Left hindlimb (tissue), 1 donor: ENCODE measurements at regions not wholly inside any gene's neighbourhood (a gene's known extent, or its start where the extent isn't known, plus 50 kb on each side); places are given as distances from the start of the nearest gene placed in this dataset.
"Not testable (repeated sequence)": the region's sequence is repeated elsewhere in the genome, so short reads cannot be mapped to it uniquely, and the experiment has no call there.

Experiments used
- DNase-seq: peaks from one replicate; pipeline ENCODE4 v3.0.0-alpha.2; 2018

GRCh38 chr7:25069900-25070443 is 55.1 kb downstream of the CYCS start:
- DNase-seq, result peak; percentile 50

DNA sequence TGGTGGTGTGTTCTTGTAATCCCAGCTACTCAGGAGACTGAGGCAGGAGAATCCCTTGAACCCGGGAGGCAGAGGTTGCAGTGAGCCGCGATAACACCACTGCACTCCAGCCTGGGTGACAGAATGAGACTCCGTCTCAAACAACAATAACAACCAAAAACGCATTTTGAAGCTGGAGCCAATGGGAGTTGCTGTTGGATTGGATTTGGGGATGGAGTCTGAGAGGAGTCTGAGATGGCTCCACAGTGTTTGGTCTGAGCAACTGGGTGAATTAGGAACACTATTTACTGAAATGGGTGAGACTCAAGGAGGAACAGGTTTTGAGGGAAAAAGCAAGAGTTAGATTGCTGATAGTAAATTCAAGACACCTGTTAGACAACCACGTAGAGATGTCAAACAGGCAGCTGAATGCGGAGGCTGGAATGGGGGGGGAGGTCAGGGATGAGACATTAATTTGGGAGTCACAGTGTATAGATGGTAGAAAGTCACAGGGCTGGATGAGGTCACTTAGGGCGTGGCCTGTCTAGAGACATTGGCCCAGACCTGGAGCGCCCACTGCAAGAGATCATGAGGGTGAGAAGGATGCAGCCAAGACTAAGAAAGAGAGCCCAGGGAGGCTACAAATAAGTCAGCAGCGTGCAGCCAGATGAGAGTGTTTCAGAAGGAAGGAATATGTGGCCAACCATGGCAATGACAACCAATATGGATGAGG is 56.4 kb downstream of the CYCS start:
- no peak for DNase-seq

DNA sequence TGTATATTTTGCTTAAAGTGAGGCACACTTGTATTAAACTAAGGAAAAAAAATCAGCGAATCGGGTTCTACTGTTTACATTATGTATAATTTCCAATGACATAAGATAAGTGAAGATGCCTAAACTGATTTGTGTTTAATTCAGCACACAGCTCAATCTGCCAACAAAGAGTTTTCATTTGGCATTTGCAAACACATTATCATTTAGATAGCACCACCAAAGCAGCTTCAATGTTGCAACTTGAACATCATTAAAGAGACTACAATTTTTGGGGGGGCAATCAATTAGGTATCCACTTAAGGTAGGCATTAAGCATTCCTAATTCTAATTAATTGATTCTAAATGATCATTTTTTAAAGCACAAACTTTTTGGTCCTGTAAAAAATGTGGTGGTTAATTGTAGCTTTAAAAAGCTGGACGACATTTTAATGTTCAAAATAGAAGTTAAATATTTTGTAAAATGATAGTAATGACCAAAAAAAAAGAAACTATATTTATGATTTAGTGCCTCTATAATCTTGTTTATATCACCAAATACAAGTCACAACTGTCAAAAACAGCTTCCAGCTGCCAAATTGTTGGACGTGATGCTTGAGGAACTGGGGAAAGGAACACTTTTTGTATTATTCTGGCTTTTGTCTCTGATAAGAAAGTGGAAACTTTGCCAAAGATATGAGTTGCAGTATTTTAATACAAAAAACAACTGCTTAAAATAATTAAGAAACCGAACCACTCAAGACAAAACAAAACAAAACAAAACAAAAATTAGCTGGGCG is 57.1 kb downstream of the CYCS start:
- no peak for DNase-seq

- DNase-seq, result no peak
Measured at GRCh38 chr7:25066253-25066652, 58.8 kb downstream of the CYCS start.

- DNase-seq, result no peak
Measured at GRCh38 chr7:25062380-25062779, 62.7 kb downstream of the CYCS start.

- DNase-seq, result no peak
Measured at GRCh38 chr7:25060487-25061055, 64.5 kb downstream of the CYCS start.

DNA sequence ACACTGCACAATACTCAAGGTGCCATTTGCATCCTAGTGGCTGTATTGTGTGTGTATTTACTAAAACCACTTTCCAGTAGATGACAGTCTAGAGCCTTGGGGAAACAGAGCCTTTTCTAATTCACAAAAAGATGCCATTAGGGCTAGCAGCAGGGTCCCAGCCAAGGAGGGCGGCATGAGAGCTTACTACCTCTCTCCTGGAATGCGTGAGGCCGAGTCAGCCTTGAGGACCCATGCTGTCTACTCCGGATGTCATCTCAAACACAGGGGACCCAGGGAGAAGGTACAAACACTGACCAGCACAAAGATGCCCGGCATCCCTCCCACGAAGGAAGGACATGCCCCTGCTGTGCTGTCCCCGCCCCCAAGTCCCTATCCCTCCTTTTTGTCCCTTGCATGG is 65.5 kb downstream of the CYCS start:
- no peak for DNase-seq

- no peak for DNase-seq
Measured at GRCh38 chr7:25056368-25056767, 68.7 kb downstream of the CYCS start.

DNA sequence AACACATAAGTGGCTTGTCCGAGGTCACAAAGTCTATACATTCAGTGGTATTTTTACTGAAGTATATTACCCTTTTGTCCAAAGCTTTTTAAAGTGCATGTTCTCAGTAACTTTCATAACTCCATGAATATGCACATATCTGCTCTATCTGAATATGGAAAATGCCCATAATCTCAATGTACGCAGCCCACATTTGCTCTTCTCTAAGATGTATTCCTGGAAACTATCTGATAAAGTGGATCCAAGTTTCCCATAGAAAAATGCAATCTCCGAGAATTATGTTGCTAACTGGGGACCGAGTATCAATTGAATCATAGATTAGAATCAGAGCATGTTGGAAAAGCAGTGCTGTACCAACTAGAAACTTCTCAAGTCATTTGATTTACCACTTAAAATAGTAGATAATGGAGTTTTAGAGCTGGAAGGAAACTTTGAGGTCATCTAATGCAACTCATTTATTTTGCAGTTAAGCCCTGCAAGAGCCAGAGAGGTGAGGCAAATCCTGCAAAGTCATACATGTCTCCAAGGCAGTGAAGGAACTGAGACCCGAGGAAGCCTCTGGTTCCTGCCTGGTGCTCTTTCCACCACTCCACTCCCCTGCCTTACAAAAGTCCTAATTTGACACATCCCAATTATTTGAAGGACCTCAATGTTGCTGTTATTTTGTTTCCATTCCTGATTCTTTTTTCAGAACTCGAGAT is 69.4 kb downstream of the CYCS start:
- DNase-seq, result no peak

DNA sequence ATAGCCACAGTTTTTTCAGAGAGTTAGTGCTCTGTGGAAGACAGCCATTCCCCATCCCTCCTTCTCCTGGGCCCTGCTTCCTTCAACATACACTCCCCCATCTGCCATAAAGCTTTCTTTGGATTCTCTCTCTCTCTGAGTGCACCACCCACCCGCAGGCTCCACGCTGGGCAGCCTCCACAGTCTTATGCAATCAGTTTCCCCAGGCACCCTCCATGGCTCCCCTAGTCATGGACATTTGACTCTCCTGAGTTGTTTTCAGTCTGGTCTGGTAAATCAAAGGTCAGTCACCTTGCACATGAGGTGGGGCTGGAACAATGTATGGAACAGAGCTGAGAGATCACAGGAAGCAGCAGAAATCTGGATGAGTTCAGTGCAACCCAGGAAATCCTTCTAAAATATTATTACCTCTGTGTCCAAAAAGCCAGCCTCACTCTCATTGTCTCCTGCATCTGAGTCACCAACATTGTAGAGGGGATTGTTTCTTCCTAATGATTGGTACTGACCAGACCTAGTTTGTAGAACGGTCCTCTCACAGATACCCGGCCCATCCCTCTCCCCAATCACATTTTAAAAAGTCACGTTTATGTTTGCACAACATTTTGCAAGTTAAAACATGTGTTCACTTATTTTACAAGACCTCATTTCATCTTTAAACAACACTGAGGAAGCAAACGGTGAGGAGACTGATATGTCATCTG is 70.1 kb downstream of the CYCS start:
- DNase-seq, result no peak

GRCh38 chr7:25050223-25050622 is 70.2 kb upstream of the OSBPL3 start:
- no peak for DNase-seq

DNA sequence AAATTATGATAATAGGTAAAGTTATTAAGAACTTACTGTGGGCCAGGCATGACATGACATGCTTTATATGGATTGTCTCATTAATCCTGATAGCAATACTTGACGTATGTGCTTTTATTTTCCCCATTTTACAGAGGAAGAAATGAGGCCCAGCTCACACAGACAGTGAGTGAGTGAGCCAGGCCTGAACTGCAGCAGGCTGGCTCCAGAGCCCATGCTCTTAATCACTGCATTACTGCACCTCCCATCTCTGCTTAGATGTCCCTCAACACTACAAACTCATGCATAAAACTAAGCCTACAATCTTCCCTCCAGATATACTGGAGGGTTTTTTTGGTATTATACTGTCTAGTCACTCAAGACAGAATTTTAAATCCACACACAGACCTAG is 68.5 kb upstream of the OSBPL3 start:
- DNase-seq, result no peak

- not testable (repeated sequence) for DNase-seq
Measured at GRCh38 chr7:25047571-25048443, 67.8 kb upstream of the OSBPL3 start.

GRCh38 chr7:25037325-25037724 is 57.3 kb upstream of the OSBPL3 start:
- no peak for DNase-seq

DNA sequence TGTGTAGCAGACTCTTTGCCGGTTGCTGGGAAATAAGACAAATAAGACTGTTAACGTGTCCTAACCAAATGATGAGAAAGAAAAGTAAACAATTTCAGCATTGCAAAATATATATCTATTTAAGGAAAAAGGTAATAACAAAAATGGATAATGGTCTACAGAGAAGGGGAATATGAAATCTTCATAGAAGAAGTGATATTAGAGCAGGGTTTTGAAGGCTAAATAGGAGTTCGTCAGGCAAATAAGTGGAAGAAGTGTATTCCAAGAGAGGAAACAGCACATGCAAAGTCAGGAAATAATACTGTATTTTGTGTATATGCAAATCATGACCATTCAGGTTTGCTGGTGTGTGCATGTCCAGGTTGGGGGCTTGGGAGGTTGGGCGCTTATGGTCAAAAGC is 55.3 kb upstream of the OSBPL3 start:
- DNase-seq, result no peak

GRCh38 chr7:25034136-25034535 is 54.2 kb upstream of the OSBPL3 start:
- no peak for DNase-seq

DNA sequence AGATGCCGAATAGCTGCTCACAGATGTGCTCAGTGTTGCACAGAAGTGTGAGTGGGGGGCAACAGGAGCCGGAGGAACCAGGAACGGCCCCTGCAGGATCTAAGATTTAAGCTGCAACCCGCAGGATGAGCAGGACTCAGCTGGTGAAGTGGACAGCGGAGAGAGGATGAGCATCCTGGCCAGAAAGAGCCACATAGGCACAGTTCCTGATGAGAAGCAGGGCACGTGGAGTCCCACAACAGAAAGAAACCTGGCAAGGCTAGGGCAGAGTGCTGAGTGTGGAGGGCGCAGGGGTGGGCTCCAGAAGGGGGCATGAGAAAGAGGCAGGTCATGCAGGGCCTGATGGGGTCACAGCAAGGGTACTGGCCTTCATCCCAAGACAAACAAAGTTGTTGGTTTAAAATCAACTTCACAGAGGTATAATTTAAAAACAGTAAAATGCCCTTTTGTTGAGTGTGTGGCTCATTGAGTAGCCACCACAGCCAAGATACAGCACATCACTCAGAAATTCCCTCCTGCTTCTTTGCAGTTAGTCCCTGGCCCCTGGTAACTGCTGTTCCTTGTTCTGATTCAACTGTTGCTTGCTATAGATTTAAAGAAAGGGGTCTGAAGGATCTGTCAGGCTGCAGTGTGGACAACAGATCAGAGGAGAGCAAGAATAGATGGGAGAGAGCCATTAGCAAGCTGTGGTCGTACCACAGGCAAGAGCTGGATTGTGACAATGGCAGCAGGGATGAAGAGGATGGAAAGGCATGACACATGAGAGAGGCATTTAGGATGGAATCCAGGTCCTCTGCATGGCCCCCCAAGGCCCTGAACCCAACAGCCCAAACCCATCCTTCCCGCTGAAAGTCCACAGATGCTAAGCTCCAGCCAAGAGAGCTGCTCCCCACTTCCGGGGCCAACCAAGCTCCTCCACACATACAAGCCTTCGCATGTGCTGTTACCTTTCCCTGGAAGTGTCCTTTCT is 53.1 kb upstream of the OSBPL3 start:
- DNase-seq, result no peak

DNA sequence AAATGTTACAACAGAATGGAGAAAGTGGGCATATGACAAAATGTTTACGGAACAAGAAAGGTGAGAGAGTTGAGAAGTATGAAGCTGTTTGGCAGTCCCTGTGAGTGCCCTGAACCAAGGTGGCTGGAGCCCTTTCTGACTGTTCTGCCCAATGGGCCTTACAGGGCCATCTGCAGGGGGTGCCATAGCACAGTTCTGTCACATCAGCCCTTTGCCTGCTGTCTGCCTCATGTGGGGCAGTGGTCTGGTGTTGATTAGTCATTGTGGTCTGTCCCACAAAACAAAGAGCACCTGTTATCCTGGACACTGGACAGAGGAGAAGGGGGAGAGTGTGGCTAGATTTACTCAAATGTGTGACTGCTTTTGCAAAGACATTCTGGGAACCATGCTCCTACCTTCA is 51.5 kb upstream of the OSBPL3 start:
- no peak for DNase-seq

DNA sequence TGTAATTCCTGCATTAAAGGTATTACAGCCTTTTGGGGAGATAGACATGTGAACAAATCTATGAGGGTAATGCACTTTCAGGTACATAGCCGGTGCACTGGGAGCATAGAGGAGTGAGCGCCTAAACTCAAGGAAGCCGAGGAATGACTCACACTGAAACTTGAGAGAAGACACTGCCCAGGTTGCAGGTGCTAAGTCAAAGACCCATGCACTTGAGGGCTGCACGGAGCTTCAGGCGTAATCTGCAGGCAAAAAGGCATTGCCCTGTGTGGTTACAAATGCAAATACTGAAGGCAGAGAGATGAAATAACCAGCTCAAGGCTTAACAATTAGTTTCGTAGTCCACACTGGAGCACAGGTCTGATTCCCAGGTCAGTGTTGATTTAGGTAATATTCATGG is 51.0 kb upstream of the OSBPL3 start:
- no peak for DNase-seq
